IMR-90 (cell line): ENCODE measurements at regions not wholly inside any gene's neighbourhood (a gene's known extent, or its start where the extent isn't known, plus 50 kb on each side); places are given as distances from the start of the nearest gene placed in this dataset.
A peak's percentile ranks its signal among the peaks of the same experiment; 100 is the strongest.

ENCODE experiments used
- ATAC-seq: fragments of 200-7000 bp; cut with Tn5 transposase; 2 replicates; pipeline ENCODE4 v1.9.1; 2020; ENCODE audit warnings: low read depth, mild to moderate bottlenecking, moderate library complexity
- BruUV-seq: library from RNA; stranded (reverse); fragments of 400-500 nt; replicated peaks from 2 replicates; lab custom pipeline; 2021; lab: Mats Ljungman, UMichigan
- CTCF ChIA-PET: fragments of 300-600 bp; formaldehyde crosslinking; extraction: SDS; loops from one replicate; lab custom pipeline; 2021; ENCODE audit warnings: antibody characterized with exemption; lab: Yijun Ruan, JAX
- POLR2A ChIA-PET: fragments of 300-600 bp; sonication (Branson Sonifier 250); formaldehyde crosslinking; loops from one replicate; lab custom pipeline; 2022; ENCODE audit warnings: antibody characterized with exemption; ENCODE audit not compliant: unreplicated experiment; lab: Charles Lee
- DNase-seq: peaks from one replicate; pipeline ENCODE4 v3.0.0; 2013
- H2AFZ ChIP-seq: replicated peaks from 2 replicates; pipeline ENCODE3; 2013; ENCODE audit warnings: low read length, mild to moderate bottlenecking; ENCODE audit not compliant: poor library complexity
- H2AK5ac ChIP-seq: 2 replicates; pipeline ENCODE4 v1.6.1; 2013; ENCODE audit warnings: low read depth, low read length, inconsistent platforms
- H2AK9ac ChIP-seq: replicated peaks from 2 replicates; pipeline ENCODE3; 2013; ENCODE audit warnings: mild to moderate bottlenecking, low read depth, low read length, moderate library complexity; ENCODE audit not compliant: poor library complexity
- H2BK120ac ChIP-seq: 2 replicates; pipeline ENCODE4 v1.6.1; 2013; ENCODE audit warnings: low read depth, low read length, inconsistent platforms
- H2BK15ac ChIP-seq: 3 replicates; pipeline ENCODE4 v1.6.1; 2013; ENCODE audit warnings: low read depth, low read length, inconsistent platforms
- H2BK20ac ChIP-seq: 2 replicates; pipeline ENCODE4 v1.6.1; 2013; ENCODE audit warnings: low read depth, mild to moderate bottlenecking, inconsistent platforms, low read length, moderate library complexity
- H2BK5ac ChIP-seq: 2 replicates; pipeline ENCODE4 v1.6.1; 2013; ENCODE audit warnings: mild to moderate bottlenecking, low read depth, low read length, inconsistent platforms; ENCODE audit not compliant: poor library complexity, severe bottlenecking
- H3K14ac ChIP-seq: replicated peaks from 2 replicates; pipeline ENCODE4 v1.6.1; 2013; ENCODE audit warnings: low read depth, low read length, inconsistent platforms
- H3K18ac ChIP-seq: 2 replicates; pipeline ENCODE4 v1.6.1; 2013; ENCODE audit warnings: low read depth, low read length, control low read depth
- H3K23ac ChIP-seq: 2 replicates; pipeline ENCODE4 v1.6.1; 2013; ENCODE audit warnings: low read depth, low read length, inconsistent platforms
- H3K27ac ChIP-seq: 2 replicates; pipeline ENCODE4 v1.5.1; 2013; ENCODE audit warnings: mild to moderate bottlenecking, control low read depth, low read length; ENCODE audit not compliant: insufficient read depth
- H3K27me3 ChIP-seq: 2 replicates; pipeline ENCODE4 v1.6.1; 2013; ENCODE audit warnings: low read length; ENCODE audit not compliant: control insufficient read depth, insufficient read depth
- H3K36me3 ChIP-seq: 2 replicates; pipeline ENCODE4 v1.6.1; 2013; ENCODE audit warnings: low read length, mixed read lengths; ENCODE audit not compliant: control insufficient read depth, insufficient read depth
- H3K4ac ChIP-seq: 2 replicates; pipeline ENCODE4 v1.6.1; 2013; ENCODE audit warnings: low read depth, low read length, inconsistent platforms
- H3K4me1 ChIP-seq: 2 replicates; pipeline ENCODE4 v1.6.1; 2013; ENCODE audit warnings: low read length, mixed read lengths; ENCODE audit not compliant: control insufficient read depth, insufficient read depth
- H3K4me2 ChIP-seq: 2 replicates; pipeline ENCODE4 v1.6.1; 2013; ENCODE audit warnings: low read depth, mild to moderate bottlenecking, control low read depth, low read length, moderate library complexity
- H3K4me3 ChIP-seq: 2 replicates; pipeline ENCODE4 v1.5.1; 2013; ENCODE audit warnings: low read depth, mild to moderate bottlenecking, control low read depth, low read length, moderate library complexity; ENCODE audit not compliant: insufficient read depth
- H3K56ac ChIP-seq: 2 replicates; pipeline ENCODE4 v1.6.1; 2013; ENCODE audit warnings: low read length, inconsistent platforms; ENCODE audit not compliant: insufficient read depth; ENCODE audit errors: extremely low read depth
- H3K79me1 ChIP-seq, 2 experiments: 2 replicates each; pipeline ENCODE4 v1.6.1; 2013; ENCODE audit warnings: low read length in 2 of 2, inconsistent platforms in 1 of 2, low read depth in 1 of 2
- H3K9ac ChIP-seq: 2 replicates; pipeline ENCODE4 v1.6.1; 2013; ENCODE audit warnings: low read depth, low read length, control low read depth
- H3K9me1 ChIP-seq: 2 replicates; pipeline ENCODE4 v1.6.1; 2013; ENCODE audit warnings: low read length, inconsistent platforms; ENCODE audit not compliant: insufficient read depth
- H3K9me3 ChIP-seq: 2 replicates; pipeline ENCODE4 v1.6.1; 2013; ENCODE audit warnings: low read length; ENCODE audit not compliant: control insufficient read depth, insufficient read depth
- H4K20me1 ChIP-seq: 2 replicates; pipeline ENCODE4 v1.6.1; 2013; ENCODE audit warnings: low read length, inconsistent platforms; ENCODE audit not compliant: insufficient read depth
- H4K5ac ChIP-seq: 2 replicates; pipeline ENCODE4 v1.6.1; 2013; ENCODE audit warnings: mild to moderate bottlenecking, low read depth, low read length, control low read depth
- H4K8ac ChIP-seq, 2 experiments: 2 replicates each; pipeline ENCODE4 v1.6.1; 2013; ENCODE audit warnings: low read depth in 2 of 2, low read length in 2 of 2, control low read depth in 1 of 2, inconsistent platforms in 1 of 2
- H4K91ac ChIP-seq: 2 replicates; pipeline ENCODE4 v1.6.1; 2013; ENCODE audit warnings: low read depth, low read length, inconsistent platforms; ENCODE audit not compliant: insufficient read depth
- BHLHE40 ChIP-seq: fragments of 150-350 bp; IDR thresholded peaks from 2 replicates; pipeline ENCODE4 v1.6.1; 2016; ENCODE audit warnings: mild to moderate bottlenecking, low read depth, low read length
- CEBPB ChIP-seq: IDR thresholded peaks from 2 replicates; pipeline ENCODE4 v1.6.1; 2012; ENCODE audit warnings: low read depth, low read length, improper control_type of control experiment
- CHD1 ChIP-seq: IDR thresholded peaks from 2 replicates; pipeline ENCODE4 v1.6.1; 2012; ENCODE audit warnings: low read depth, low read length, improper control_type of control experiment
- CTCF ChIP-seq: conservative IDR thresholded peaks from 2 replicates; pipeline ENCODE4 v1.5.1; 2012; ENCODE audit warnings: mild to moderate bottlenecking, low read depth, low read length, improper control_type of control experiment
- FOS ChIP-seq: fragments of 150-350 bp; IDR thresholded peaks from 2 replicates; pipeline ENCODE4 v1.6.1; 2016; ENCODE audit warnings: low read depth, low read length
- MAFK ChIP-seq: IDR thresholded peaks from 2 replicates; pipeline ENCODE4 v1.6.1; 2012; ENCODE audit warnings: low read depth, low read length, improper control_type of control experiment
- POLR2A ChIP-seq: IDR thresholded peaks from 2 replicates; pipeline ENCODE4 v1.6.1; 2012; ENCODE audit warnings: mild to moderate bottlenecking, low read depth, low read length
- RAD21 ChIP-seq: IDR thresholded peaks from 2 replicates; pipeline ENCODE4 v1.6.1; 2012; ENCODE audit warnings: low read length, improper control_type of control experiment
- RCOR1 ChIP-seq: IDR thresholded peaks from 2 replicates; pipeline ENCODE4 v1.6.1; 2012; ENCODE audit warnings: mild to moderate bottlenecking, low read length, improper control_type of control experiment; ENCODE audit not compliant: insufficient replicate concordance
- SMC3 ChIP-seq: fragments of 150-350 bp; IDR thresholded peaks from 2 replicates; pipeline ENCODE4 v1.6.1; 2016; ENCODE audit warnings: low read depth, mild to moderate bottlenecking, antibody characterized with exemption, low read length, moderate library complexity
- WGBS, 2 experiments: methylation state at CpG; one replicate each; pipeline versions ENCODE4 v1.1.5 to v1.1.7; 2013; ENCODE audit warnings: missing lambda C conversion rate in 2 of 2; ENCODE audit not compliant: insufficient read length in 1 of 2; ENCODE audit errors: extremely low coverage in 2 of 2; 5-methylcytosine and 5-hydroxymethylcytosine counted together
- dilution Hi-C: fragments of 300-500 bp; cut with HindIII; formaldehyde crosslinking; loops from one replicate; pipeline ENCODE4 v1.14.3; 2018; ENCODE audit warnings: low sequenced_read_pairs; ENCODE audit not compliant: unreplicated experiment
- in situ Hi-C: fragments of 300-500 bp; cut with MboI; formaldehyde crosslinking; loops from 3 replicates; pipeline ENCODE4 v1.14.3; 2019; ENCODE audit warnings: low sequenced_read_pairs, inconsistent platforms, mixed read lengths
- intact Hi-C: fragments of 100-400 bp; cut with micrococcal nuclease; formaldehyde crosslinking; loops from 2 replicates; pipeline ENCODE4 v1.10.0; 2022
- TF ChIP-seq, protein P1 (sequence below): fragments of 150-350 bp; IDR thresholded peaks from 2 replicates; pipeline ENCODE4 v1.6.1; 2017; ENCODE audit warnings: mild to moderate bottlenecking, antibody characterized with exemption, low read length, low read depth
- TF ChIP-seq, protein P2 (sequence below): fragments of 150-350 bp; IDR thresholded peaks from 2 replicates; pipeline ENCODE4 v1.6.1; 2016; ENCODE audit warnings: low read depth, mild to moderate bottlenecking, low read length, moderate library complexity, borderline replicate concordance

DNA sequence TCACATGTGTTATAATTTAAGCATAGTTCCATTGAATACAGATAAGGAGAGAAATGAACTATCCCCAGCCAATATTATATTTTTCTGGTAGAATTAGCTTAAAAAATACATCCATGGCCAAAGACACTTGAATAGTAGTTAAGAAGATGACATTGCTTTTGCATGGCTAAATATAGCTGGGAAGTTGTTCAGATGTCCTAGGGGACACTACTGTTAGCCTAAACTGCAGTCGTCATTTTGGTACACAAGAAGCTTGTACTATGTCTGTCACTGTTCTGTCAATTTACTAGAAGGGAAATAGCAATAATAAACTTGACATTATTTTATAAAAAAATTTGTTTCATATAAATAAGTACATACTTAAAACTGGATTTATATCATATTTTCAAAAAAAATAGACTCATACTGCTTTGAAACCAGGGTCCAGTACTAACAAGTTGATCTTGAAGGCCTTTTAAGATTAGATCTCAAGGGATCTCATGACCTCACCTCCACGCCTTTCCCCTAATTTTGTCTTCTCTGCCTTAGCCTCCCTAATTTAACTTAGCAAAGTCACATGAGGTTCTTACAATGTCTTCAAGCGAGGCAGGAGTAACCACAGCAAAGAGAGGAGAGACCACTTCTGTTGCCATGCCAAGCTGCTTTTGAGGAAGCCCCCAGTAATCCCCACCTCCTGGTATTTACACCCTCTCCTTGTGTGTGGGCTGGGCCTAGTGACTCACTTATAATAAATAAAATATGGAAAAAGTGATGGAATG lies 81.0 kb downstream of the AVPR1A start (continued):
- TF ChIP-seq, protein P1, sequence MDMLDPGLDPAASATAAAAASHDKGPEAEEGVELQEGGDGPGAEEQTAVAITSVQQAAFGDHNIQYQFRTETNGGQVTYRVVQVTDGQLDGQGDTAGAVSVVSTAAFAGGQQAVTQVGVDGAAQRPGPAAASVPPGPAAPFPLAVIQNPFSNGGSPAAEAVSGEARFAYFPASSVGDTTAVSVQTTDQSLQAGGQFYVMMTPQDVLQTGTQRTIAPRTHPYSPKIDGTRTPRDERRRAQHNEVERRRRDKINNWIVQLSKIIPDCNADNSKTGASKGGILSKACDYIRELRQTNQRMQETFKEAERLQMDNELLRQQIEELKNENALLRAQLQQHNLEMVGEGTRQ, result no peak
- TF ChIP-seq POLR2A, result no peak

DNA sequence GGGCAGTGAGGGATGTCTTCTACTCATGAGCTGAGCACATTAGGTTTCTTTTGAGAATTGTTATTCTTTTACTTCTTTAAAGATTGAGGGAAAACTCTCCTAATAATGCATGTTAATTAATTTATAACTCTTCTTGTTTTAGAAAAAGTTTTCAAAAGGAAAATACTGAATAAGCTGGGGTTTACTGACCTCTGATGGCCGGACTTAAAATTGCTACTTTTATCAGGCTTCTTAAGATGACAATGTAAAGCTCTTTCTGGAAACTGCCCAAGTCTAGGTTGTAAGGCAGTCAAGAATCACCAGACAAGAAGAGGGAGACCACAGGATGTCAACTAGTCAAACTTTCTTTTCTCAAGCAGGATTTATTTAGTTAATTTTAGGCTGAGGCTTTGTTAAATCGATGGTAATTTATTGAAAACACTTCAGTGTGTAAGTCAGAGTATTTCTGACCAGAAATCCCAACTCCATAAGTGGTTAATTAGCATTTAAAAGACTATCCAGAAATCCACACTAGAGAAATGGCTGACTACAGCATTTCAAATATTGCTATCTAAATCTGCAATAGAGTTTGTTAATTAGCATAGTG lies 82.1 kb downstream of the AVPR1A start:
- no peaks in the 10 kb centered on the region for H3K9me3 ChIP-seq
- no peak overlapping the region for H2BK120ac ChIP-seq
- H2AK5ac ChIP-seq, result no peak overlapping the region
- no peaks in the 10 kb centered on the region for H3K9me1 ChIP-seq
- ATAC-seq (peak; percentile 67), DNase-seq (peak; percentile 75)
- H4K5ac ChIP-seq, result no peak overlapping the region
- intact Hi-C loops, result loop anchor here (1.0 to 10.0 kb wide), 4 partner anchors 256 to 630 kb away; no protein-coding TSS in a partner anchor
- H3K18ac ChIP-seq, result no peak overlapping the region
- H3K36me3 ChIP-seq, result no peaks in the 10 kb centered on the region
- no peak overlapping the region for H2BK15ac ChIP-seq
- H3K9ac ChIP-seq, result no peak overlapping the region
- H2BK5ac ChIP-seq, result no peak overlapping the region
- H3K27ac ChIP-seq, result no peak overlapping the region
- H3K23ac ChIP-seq, result no peak overlapping the region
- ChIA-PET POLR2A (no interaction called here), CTCF (interaction anchor here (0.6 to 2.7 kb wide), 13 partner anchors 13 to 631 kb away, joined by 3 to 18 read pairs (median 4); partner anchors contain the start of gene PPM1H)
- no peaks in the 10 kb centered on the region for H4K20me1 ChIP-seq
- H2BK20ac ChIP-seq, result no peak overlapping the region
- no peaks in the 10 kb centered on the region for H3K79me1 ChIP-seq
- no peak overlapping the region for H2AFZ ChIP-seq
- no CpG with 5 or more reads among the region's 2 CpGs for WGBS, 2 experiments
- no TSS peak for BruUV-seq
- no peak overlapping the region for H4K91ac ChIP-seq
- 0 out of 2 replicates have a peak, but pooled peaks cover 2% of the 10 kb centered on the region for H3K27me3 ChIP-seq
- in situ Hi-C loops, result loop anchor here (10.0 to 25.0 kb wide), 2 partner anchors 482 to 634 kb away; no protein-coding TSS in a partner anchor
- H4K8ac ChIP-seq, result no peak overlapping the region
- no peak overlapping the region for H3K4ac ChIP-seq
- no peak overlapping the region for H3K14ac ChIP-seq
- no peaks in the 10 kb centered on the region for H3K4me1 ChIP-seq
- no peak overlapping the region for H3K4me2 ChIP-seq
- H2AK9ac ChIP-seq, result no peak overlapping the region
- no peak overlapping the region for H3K56ac ChIP-seq
- H3K4me3 ChIP-seq, result no peak overlapping the region
- dilution Hi-C loops, result no loop called here
- TF ChIP-seq CHD1, result no peak
- no peak for TF ChIP-seq MAFK
- no peak for TF ChIP-seq POLR2A
- TF ChIP-seq CEBPB, result no peak
- TF ChIP-seq, protein P2, sequence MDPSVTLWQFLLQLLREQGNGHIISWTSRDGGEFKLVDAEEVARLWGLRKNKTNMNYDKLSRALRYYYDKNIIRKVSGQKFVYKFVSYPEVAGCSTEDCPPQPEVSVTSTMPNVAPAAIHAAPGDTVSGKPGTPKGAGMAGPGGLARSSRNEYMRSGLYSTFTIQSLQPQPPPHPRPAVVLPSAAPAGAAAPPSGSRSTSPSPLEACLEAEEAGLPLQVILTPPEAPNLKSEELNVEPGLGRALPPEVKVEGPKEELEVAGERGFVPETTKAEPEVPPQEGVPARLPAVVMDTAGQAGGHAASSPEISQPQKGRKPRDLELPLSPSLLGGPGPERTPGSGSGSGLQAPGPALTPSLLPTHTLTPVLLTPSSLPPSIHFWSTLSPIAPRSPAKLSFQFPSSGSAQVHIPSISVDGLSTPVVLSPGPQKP, result no peak
- TF ChIP-seq SMC3, result peak; percentile 60
- no peak for TF ChIP-seq FOS
- peak; percentile 70 for TF ChIP-seq CTCF
- no peak for TF ChIP-seq BHLHE40
- no peak for TF ChIP-seq RCOR1
- peak; percentile 81 for TF ChIP-seq RAD21
